Stimulated activated CD8-positive, alpha-beta memory T cell treated with anti-CD3 and anti-CD28 coated beads, Interleukin-4, amount 100 ng/mL, for 1 hour (primary cell): ENCODE measurements at regions not wholly inside any gene's neighbourhood (a gene's known extent, or its start where the extent isn't known, plus 50 kb on each side); places are given as distances from the start of the nearest gene placed in this dataset.

ENCODE experiments used
- DNase-seq, 2 donors: peaks; one replicate each; pipeline ENCODE4 v3.0.0-alpha.2; 2020; ENCODE audit warnings: low read depth in 2 of 2, low spot score in 1 of 2

GRCh38 chr4:3852309-3852708 lies 86.1 kb downstream of the ADRA2C start:
- DNase-seq: no peak

- DNase-seq: no peak
These were observed 86.5 kb downstream of the ADRA2C start for GRCh38 chr4:3852711-3853110.

GRCh38 chr4:3853388-3854035 lies 87.3 kb downstream of the ADRA2C start:
- no peak for DNase-seq

GRCh38 chr4:3854661-3855060 lies 88.5 kb downstream of the ADRA2C start:
- no peak for DNase-seq

GRCh38 chr4:3855646-3856045 lies 89.5 kb downstream of the ADRA2C start:
- DNase-seq: no peak

- no peak for DNase-seq
These were observed 90.5 kb downstream of the ADRA2C start for GRCh38 chr4:3856604-3857204.

GRCh38 chr4:3857269-3857926 lies 91.2 kb downstream of the ADRA2C start:
- no peak for DNase-seq

- no peak for DNase-seq
These were observed 92.0 kb downstream of the ADRA2C start for GRCh38 chr4:3858046-3858730.

GRCh38 chr4:3858765-3859388 lies 92.7 kb downstream of the ADRA2C start:
- DNase-seq: no peak

GRCh38 chr4:3859571-3859970 lies 93.4 kb downstream of the ADRA2C start:
- no peak for DNase-seq

- no peak for DNase-seq
These were observed 94.1 kb downstream of the ADRA2C start for GRCh38 chr4:3860061-3860912.

- no peak for DNase-seq
These were observed 94.9 kb downstream of the ADRA2C start for GRCh38 chr4:3860913-3861636.

- no peak for DNase-seq
These were observed 95.8 kb downstream of the ADRA2C start for GRCh38 chr4:3861720-3862639.

- DNase-seq: no peak
These were observed 96.6 kb downstream of the ADRA2C start for GRCh38 chr4:3862640-3863420.

GRCh38 chr4:3863841-3864741 lies 97.9 kb downstream of the ADRA2C start:
- DNase-seq: no peak

GRCh38 chr4:3864742-3865721 lies 98.8 kb downstream of the ADRA2C start:
- no peak for DNase-seq
